ENCODE measurements at regions not wholly inside any gene's neighbourhood (a gene's known extent, or its start where the extent isn't known, plus 50 kb on each side); places are given as distances from the start of the nearest gene placed in this dataset.

GRCh38 chr22:27378311-27378800 lies 423.2 kb downstream of the MN1 start:
- DNase-seq: no peak

- no peak for DNase-seq
These were observed 422.6 kb downstream of the MN1 start for GRCh38 chr22:27378995-27379394.

- DNase-seq: no peak
These were observed 420.7 kb downstream of the MN1 start for GRCh38 chr22:27380855-27381254.

GRCh38 chr22:27381552-27381951 lies 420.0 kb downstream of the MN1 start:
- no peak for DNase-seq

- DNase-seq: no peak
These were observed 419.4 kb downstream of the MN1 start for GRCh38 chr22:27381960-27382742.

GRCh38 chr22:27382947-27383346 lies 418.6 kb downstream of the MN1 start:
- no peak for DNase-seq

GRCh38 chr22:27383896-27384295 lies 417.7 kb downstream of the MN1 start:
- no peak for DNase-seq

- no peak for DNase-seq
These were observed 416.1 kb downstream of the MN1 start for GRCh38 chr22:27385261-27385998.

GRCh38 chr22:27386186-27386585 lies 415.4 kb downstream of the MN1 start:
- DNase-seq: no peak

- no peak for DNase-seq
These were observed 414.0 kb downstream of the MN1 start for GRCh38 chr22:27387561-27387960.

GRCh38 chr22:27388090-27388600 lies 413.4 kb downstream of the MN1 start:
- no peak for DNase-seq

GRCh38 chr22:27389727-27390075 lies 411.9 kb downstream of the MN1 start:
- no peak for DNase-seq

GRCh38 chr22:27391092-27391770 lies 410.3 kb downstream of the MN1 start:
- DNase-seq: no peak

GRCh38 chr22:27393371-27393770 lies 408.2 kb downstream of the MN1 start:
- no peak for DNase-seq

GRCh38 chr22:27394806-27395404 lies 406.7 kb downstream of the MN1 start:
- no peak for DNase-seq

- DNase-seq: no peak
These were observed 404.3 kb downstream of the MN1 start for GRCh38 chr22:27397036-27397953.

- DNase-seq: no peak
These were observed 403.6 kb downstream of the MN1 start for GRCh38 chr22:27397954-27398342.

GRCh38 chr22:27399161-27399560 lies 402.4 kb downstream of the MN1 start:
- DNase-seq: no peak

- DNase-seq: no peak
These were observed 400.7 kb downstream of the MN1 start for GRCh38 chr22:27400811-27401210.

GRCh38 chr22:27401321-27401720 lies 400.2 kb downstream of the MN1 start:
- DNase-seq: no peak

- peak; percentile 7 for DNase-seq
These were observed 397.1 kb downstream of the MN1 start for GRCh38 chr22:27404441-27404840.
